ENCODE measurements at regions not wholly inside any gene's neighbourhood (a gene's known extent, or its start where the extent isn't known, plus 50 kb on each side); places are given as distances from the start of the nearest gene placed in this dataset.

- Histone ChIP-seq H3K36me3 (replicated peaks in 1 of 2; ENCODE audit: insufficient read depth in 1 of 2, low read depth in 2 of 2) (no peaks in the 10 kb centered on the region), H3K4me3 (no peak overlapping the region), H3K27me3 (no peaks in the 10 kb centered on the region), H3K4me1 (no peaks in the 10 kb centered on the region), H3K9me3 (no peaks in the 10 kb centered on the region), H3K27ac (no peak overlapping the region)
- intact Hi-C loops (cut with DNase I) = no loop called here
- TF ChIP-seq POLR2A (IDR thresholded peaks at IDR 0.05) (no peak), CTCF (IDR thresholded peaks at IDR 0.05) (no peak)
- 74 to 82% methylated on average over 7 of the region's 7 CpGs for WGBS, 2 donors
- DNase-seq = no peak
- ATAC-seq = no peak
Measured at GRCh38 chr16:51553910-51554309, 402.8 kb upstream of the SALL1 start.

GRCh38 chr16:51553314-51553713 lies 402.2 kb upstream of the SALL1 start:
- Histone ChIP-seq H3K4me3 (no peak overlapping the region), H3K27ac (no peak overlapping the region), H3K36me3 (replicated peaks in 1 of 2; ENCODE audit: insufficient read depth in 1 of 2, low read depth in 2 of 2) (no peaks in the 10 kb centered on the region), H3K4me1 (no peaks in the 10 kb centered on the region), H3K9me3 (no peaks in the 10 kb centered on the region), H3K27me3 (no peaks in the 10 kb centered on the region)
- ATAC-seq (no peak), DNase-seq (no peak)
- TF ChIP-seq POLR2A (IDR thresholded peaks at IDR 0.05) (no peak), CTCF (IDR thresholded peaks at IDR 0.05) (no peak)
- 86 to 95% methylated on average over 2 of the region's 2 CpGs for WGBS, 2 donors
- intact Hi-C loops (cut with DNase I) = no loop called here

- ATAC-seq = no peak
- WGBS, 2 donors = 35 to 40% methylated on average over 4 of the region's 4 CpGs
- Histone ChIP-seq H3K36me3 (replicated peaks in 1 of 2; ENCODE audit: insufficient read depth in 1 of 2, low read depth in 2 of 2) (no peaks in the 10 kb centered on the region), H3K27ac (no peak overlapping the region), H3K4me1 (no peaks in the 10 kb centered on the region), H3K4me3 (no peak overlapping the region), H3K27me3 (no peaks in the 10 kb centered on the region), H3K9me3 (no peaks in the 10 kb centered on the region)
- no peak for TF ChIP-seq CTCF (IDR thresholded peaks at IDR 0.05)
- no peak for TF ChIP-seq POLR2A (IDR thresholded peaks at IDR 0.05)
- intact Hi-C loops (cut with DNase I) = no loop called here
- DNase-seq = no peak
Measured at GRCh38 chr16:51550800-51551347, 399.8 kb upstream of the SALL1 start.

DNA sequence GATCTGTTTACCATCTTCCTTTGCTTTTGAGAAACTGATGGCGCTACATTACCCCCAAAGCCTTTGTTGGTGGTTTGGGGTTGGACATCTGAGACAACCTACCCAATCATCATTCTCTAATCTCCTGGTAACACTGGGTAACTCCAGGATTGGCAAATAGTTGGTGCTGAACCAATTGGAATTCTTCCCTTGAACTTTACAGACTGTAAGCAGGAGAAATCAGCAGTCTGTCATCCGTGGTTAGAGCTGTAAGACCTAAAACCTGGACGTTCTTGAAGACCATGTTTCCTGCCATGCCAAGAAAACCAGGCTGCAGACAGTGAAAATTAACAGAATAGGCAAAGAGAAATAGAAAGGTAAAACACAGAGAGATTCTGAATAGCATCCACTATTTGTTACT lies 398.8 kb upstream of the SALL1 start:
- Histone ChIP-seq H3K27me3 (no peaks in the 10 kb centered on the region), H3K36me3 (replicated peaks in 1 of 2; ENCODE audit: insufficient read depth in 1 of 2, low read depth in 2 of 2) (no peaks in the 10 kb centered on the region), H3K27ac (no peak overlapping the region), H3K4me3 (no peak overlapping the region), H3K9me3 (no peaks in the 10 kb centered on the region), H3K4me1 (no peaks in the 10 kb centered on the region)
- ATAC-seq (no peak), DNase-seq (no peak)
- TF ChIP-seq POLR2A (IDR thresholded peaks at IDR 0.05) (no peak), CTCF (IDR thresholded peaks at IDR 0.05) (no peak)
- WGBS, 2 donors = 41 to 47% methylated on average over 3 of the region's 3 CpGs
- intact Hi-C loops (cut with DNase I) = no loop called here

DNA sequence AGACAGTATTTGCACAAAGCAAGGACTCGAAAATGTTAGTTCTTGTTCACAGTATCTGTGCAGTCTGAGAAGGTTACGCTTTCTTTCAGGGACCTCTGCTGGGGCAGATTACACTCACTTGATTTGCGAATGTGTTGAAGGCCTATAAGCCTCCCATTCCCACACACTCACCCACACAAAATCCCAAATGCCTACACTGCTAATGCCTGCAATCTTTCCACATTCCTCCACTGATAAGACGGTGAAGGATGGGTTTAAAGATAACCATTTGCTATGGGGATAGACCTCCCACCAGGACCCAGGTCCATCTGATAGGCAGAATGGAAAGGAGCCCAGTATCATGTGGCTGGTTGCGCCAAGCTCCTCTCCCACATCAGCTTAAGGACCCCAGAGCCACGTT lies 394.9 kb upstream of the SALL1 start:
- WGBS, 2 donors = 49 to 68% methylated on average over 6 of the region's 6 CpGs
- intact Hi-C loops (cut with DNase I) = no loop called here
- Histone ChIP-seq H3K9me3 (no peaks in the 10 kb centered on the region), H3K36me3 (replicated peaks in 1 of 2; ENCODE audit: insufficient read depth in 1 of 2, low read depth in 2 of 2) (no peaks in the 10 kb centered on the region), H3K27ac (no peak overlapping the region), H3K27me3 (no peaks in the 10 kb centered on the region), H3K4me1 (no peaks in the 10 kb centered on the region), H3K4me3 (no peak overlapping the region)
- DNase-seq = no peak
- ATAC-seq = no peak
- TF ChIP-seq POLR2A (IDR thresholded peaks at IDR 0.05) (no peak), CTCF (IDR thresholded peaks at IDR 0.05) (no peak)
